ACHN (cell line): ENCODE measurements at regions not wholly inside any gene's neighbourhood (a gene's known extent, or its start where the extent isn't known, plus 50 kb on each side); places are given as distances from the start of the nearest gene placed in this dataset.
A peak's percentile ranks its signal among the peaks of the same experiment; 100 is the strongest.
"Not testable (repeated sequence)": the region's sequence is repeated elsewhere in the genome, so short reads cannot be mapped to it uniquely, and the experiment has no call there.

Source experiments
- DNase-seq: peaks from one replicate; pipeline ENCODE4 v3.0.0-alpha.2; 2015
- in situ Hi-C: cut with HindIII; loops from 2 replicates; pipeline ENCODE4 v1.10.0; 2017; ENCODE audit warnings: low sequenced_read_pairs, low pct_ligation_motif_present, low pct_unique_long_range_greater_than_20kb

DNA sequence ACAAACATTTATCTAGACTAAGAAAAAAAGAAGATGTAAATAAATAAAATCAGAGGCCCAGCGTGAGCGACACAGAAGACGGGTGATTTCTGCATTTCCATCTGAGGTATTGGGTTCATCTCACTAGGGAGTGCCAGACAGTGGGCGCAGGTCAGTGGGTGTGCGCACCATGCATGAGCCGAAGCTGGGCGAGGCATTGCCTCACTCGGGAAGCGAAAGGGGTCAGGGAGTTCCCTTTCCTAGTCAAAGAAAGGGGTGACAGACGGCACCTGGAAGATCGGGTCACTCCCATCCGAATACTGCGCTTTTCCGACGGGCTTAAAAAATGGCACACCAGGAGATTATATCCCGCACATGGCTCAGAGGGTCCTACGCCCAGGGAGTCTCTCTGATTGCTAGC is 79.5 kb upstream of the ABCD2 start:
- in situ Hi-C loops, DNase-seq: not testable (repeated sequence)

DNA sequence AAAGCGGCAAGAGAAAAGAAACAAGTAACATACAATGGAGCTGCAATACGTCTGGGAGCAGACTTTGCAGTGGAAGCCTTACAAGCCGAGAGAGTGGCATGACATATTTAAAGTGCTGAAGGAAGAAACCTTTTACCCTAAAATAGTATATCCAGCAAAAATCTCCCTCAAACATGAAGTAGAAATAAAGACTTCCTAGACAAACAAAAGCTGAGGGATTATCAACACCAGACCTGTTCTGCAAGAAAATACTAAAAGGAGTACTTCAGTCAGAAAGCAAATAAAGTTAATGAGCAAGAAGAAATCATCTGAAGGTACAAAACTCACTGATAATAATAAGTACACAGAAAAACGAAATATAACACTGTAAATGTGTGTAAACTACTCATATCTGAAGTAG is 77.5 kb upstream of the ABCD2 start:
- no peak for DNase-seq
- in situ Hi-C loops: no loop called here

DNA sequence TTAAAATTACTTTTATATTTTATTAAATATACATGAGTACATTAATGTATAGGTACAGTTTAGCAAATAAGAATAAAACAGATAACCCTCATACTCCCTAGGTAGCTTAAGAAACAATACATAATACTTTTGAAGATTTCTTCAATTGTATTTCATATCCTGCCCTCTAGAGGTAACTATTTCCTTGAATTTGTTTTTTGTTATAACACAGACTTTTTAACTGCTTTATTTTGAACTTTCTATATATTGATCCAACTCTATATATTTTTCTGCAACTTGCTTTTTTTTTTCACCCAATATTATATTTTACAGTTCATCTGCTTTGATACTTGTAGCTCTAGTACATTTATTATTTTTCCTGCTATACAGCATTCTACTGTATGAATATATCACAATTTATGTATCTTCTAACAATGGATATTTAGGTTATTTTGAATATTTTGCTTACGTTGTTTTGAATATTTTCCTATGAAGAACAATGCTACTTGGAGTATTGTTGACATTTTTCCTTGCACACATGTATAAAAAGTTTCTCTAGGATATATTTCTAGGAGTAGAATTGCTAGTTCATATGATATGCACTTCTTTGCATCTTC is 72.8 kb upstream of the ABCD2 start:
- DNase-seq: peak; percentile 53
- in situ Hi-C loops: no loop called here

DNA sequence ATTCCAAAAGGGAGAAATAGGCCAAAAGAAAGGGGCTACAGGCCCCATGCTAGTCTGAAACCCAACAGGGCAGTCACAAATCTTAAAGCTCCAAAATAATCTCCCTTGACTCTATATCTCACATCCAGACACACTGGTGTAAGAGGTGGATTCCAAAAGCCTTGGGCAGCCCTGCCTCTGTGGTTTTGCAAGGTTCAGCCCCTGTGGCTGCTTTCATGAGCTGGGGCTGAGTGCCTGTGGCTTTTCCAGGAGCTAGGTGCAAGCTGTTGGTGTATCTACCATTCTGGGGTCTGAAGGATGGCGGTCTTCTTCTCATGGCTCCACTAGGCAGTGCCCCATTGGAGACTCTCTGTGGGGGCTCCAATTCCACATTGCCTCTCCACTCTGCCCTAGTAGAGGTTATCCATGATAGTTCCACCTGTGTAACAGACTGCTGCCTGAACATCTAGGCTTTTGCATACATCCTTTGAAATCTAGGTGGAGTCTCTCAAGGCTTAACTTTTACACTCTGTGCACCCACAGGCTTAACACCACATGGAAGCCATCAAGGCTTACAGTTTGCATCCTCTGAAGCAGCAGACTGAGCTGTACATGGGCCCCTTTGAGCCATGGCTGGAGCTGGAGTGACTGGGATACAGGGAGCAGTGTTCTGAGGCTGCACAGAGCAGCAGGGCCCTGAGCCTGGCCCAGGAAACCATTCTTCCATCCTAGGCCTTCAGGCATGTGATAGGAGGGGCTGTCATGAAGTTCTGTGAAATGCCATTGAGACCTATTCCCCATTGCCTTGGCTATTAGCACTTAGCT is 66.5 kb upstream of the ABCD2 start:
- in situ Hi-C loops: no loop called here
- no peak for DNase-seq

DNA sequence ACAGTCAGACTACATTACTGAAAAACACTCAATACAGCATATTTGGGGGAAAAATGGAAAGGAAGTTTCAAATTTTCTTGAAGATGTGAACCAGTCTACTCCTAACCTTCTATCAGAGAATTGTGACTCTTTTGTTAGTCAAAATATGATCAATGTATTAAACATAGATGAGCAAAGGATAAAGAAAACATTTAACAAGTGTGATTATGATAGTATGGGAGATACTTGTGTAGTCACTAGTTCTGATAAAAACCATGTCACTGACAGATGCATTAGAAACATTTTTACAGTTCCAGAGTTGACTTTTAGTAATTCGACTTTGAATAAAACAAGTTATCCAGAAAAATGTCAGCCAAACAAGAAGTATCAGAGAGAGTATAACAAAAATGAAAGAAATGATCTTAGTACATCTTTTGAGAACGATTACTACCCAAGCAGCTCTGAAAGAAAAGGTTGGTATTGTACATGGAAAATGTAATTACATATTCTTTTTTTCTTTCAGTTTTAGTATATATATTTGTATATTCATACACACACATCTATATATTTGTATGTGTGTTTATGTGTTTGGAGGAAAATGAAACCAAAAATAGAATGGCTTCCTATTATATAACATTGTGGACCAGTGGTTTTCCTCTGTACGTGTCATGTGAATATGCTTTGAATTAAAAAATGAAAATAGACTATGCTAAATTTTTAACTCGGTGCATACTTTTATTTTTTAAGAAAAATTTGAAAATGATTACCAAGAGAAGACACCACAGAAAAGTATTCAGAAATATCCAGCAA is 63.3 kb upstream of the ABCD2 start:
- no peak for DNase-seq
- in situ Hi-C loops: no loop called here

DNA sequence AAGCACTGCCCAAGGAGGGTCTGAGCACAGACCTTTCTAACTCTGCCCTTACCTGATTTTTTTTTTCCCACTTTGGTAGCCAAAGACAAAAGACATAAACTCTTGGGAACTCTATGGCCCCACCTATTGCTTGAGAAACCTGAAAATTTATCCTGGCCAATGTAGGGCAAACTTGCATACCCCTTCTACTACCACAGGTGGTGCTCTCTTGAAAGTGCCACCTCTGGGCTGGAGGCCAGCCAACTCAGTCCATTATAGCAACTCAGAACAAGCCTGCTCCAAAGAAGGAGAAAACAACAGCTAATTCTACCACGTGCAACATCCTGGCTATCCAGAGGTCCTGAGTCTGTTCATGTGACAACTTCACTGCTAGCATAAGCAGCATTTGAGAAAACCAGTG is 55.7 kb upstream of the ABCD2 start:
- DNase-seq: no peak
- in situ Hi-C loops: no loop called here

DNA sequence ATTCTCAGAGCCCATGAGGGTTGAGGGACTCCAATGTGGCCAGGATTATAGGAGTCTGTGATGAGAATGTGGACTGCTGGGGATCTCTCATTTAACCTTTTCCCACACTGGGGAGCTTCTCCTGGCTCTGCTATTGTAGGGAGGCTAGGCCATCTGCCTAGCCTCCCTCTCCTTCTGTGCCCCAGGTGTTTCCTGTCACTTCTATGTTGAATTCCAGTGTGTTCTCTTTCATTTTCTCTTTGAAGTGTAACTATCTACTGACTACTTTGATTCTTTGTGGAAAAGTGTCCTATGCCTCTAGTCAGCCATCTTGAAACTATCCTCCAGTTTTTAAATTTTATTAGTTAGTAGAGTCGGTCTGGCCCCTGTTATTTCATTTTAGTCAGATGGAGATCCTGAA is 53.4 kb upstream of the ABCD2 start:
- DNase-seq: no peak
- in situ Hi-C loops: no loop called here

DNA sequence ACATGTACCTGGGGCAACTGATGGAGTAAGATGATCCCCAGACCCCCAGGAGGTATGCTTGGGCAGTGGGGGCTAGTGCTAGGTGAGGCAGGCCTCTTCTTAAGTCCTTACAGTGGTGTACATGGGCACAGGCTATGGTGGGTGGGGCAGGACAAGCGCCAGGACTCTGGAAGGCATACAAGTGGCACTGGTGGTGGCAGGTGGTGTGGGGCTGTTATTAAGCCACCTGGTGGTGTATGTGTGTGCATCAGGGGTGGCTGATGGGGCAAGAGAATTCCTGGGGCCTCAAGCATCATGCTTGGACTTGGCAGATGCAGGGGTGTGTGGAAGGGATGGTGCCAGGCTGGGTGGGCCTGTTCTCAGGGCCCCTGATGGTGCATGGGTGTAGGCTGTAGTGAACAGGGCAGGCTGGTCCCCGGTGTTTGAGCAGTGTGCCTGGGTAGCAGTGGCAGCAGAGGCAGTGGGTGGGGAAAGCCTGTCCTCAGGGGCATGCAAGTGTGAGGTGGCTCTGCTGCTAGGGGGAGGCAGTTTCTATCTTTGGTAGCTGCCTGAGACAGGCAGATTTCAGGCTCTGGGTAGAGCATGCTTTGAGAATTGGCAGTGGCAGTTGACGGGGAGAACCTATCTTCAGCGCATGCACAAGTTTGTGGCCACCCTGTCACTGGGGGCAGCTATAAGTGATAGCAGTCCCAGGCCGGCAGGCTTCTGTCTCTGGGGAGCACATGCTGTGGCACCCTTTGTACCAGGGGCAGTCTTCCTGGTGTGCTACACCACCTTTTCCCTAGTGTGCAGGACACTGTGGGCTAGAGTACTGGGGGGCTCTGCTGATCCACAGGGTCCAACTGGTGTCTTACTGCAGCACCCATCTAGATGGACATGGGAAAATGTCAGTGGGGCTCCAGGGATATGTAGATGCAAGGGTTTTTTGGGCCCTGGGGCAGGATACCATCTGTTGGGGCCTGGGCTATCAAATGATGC is 52.6 kb upstream of the ABCD2 start:
- in situ Hi-C loops: no loop called here
- DNase-seq: no peak

DNA sequence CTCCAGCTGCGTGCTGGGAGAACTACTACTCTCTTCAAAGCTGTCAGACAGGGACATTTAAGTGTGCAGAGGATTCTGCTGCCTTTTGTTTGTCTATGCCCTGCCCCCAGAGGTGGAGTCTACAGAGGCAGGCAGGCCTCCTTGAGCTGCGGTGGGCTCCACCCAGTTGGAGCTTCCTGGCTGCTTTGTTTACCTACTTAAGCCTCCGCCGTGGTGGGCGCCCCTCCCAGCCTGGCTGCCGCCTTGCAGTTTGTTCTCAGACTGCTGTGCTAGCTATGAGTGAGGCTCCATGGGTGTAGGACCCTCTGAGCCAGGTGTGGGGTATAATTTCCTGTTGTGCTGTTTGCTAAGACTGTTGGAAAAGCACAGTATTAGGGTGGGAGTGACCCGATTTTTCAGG is 49.9 kb upstream of the ABCD2 start:
- in situ Hi-C loops, DNase-seq: not testable (repeated sequence)
